Adipose tissue (tissue), 3 donors: ENCODE measurements at regions not wholly inside any gene's neighbourhood (a gene's known extent, or its start where the extent isn't known, plus 50 kb on each side); places are given as distances from the start of the nearest gene placed in this dataset.

Experiments
- H3K27ac ChIP-seq: one replicate; pipeline ENCODE4 v1.5.1; 2013; ENCODE audit warnings: low read depth, low read length
- WGBS, 3 donors: extraction: QIAGEN DNeasy Blood & Tissue Kit; methylation state at CpG; one replicate each; pipeline ENCODE4 v1.1.7; 2013; 5-methylcytosine and 5-hydroxymethylcytosine counted together
- donor health status: healthy with polysubstance abuse.
- donor health status: Bipolar disorder and iron deficiency.
- donor health status: healthy.

- 80 to 85% (median 81%) methylated on average over 8 of the region's 8 CpGs for WGBS, 3 donors
- no peak overlapping the region for H3K27ac ChIP-seq
These were observed 137.9 kb upstream of the GSE1 start for GRCh38 chr16:85475233-85475632.

- WGBS, 3 donors, result 94 to 96% (median 94%) methylated on average over 22 of the region's 22 CpGs
- H3K27ac ChIP-seq, result no peak overlapping the region
These were observed 137.3 kb upstream of the GSE1 start for GRCh38 chr16:85475691-85476300.

- no peak overlapping the region for H3K27ac ChIP-seq
- WGBS, 3 donors, result 92 to 95% (median 93%) methylated on average over 10 to 11 of the region's 11 CpGs
These were observed 136.7 kb upstream of the GSE1 start for GRCh38 chr16:85476389-85476788.

DNA sequence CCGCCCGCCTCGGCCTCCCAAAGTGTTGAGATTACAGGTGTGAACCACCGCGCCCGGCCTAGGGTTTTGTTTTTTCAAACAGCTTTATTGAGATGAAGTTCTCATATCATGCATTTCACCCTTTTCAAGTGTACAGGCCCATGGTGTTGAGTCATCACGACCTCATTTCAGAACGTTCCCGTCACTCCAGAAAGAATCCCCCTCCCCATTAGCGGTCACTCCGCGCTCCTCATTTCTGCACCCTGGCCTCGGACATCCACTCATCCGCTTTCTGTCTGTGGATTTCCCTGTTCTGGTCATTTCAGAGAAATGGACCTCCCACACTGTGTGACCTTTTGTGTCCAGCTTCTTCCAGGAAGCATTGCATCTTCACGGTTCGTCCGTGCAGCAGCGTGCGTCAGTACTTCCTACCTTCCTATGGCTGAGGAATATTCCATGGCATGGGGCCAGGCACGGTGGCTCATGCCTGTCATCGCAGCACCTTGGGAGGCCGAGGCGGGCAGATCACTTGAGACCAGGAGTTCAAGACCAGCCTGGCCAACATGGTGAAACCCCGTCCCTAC lies 135.2 kb upstream of the GSE1 start:
- H3K27ac ChIP-seq, result no peak overlapping the region
- 83 to 93% (median 88%) methylated on average over 20 to 24 of the region's 24 CpGs for WGBS, 3 donors

DNA sequence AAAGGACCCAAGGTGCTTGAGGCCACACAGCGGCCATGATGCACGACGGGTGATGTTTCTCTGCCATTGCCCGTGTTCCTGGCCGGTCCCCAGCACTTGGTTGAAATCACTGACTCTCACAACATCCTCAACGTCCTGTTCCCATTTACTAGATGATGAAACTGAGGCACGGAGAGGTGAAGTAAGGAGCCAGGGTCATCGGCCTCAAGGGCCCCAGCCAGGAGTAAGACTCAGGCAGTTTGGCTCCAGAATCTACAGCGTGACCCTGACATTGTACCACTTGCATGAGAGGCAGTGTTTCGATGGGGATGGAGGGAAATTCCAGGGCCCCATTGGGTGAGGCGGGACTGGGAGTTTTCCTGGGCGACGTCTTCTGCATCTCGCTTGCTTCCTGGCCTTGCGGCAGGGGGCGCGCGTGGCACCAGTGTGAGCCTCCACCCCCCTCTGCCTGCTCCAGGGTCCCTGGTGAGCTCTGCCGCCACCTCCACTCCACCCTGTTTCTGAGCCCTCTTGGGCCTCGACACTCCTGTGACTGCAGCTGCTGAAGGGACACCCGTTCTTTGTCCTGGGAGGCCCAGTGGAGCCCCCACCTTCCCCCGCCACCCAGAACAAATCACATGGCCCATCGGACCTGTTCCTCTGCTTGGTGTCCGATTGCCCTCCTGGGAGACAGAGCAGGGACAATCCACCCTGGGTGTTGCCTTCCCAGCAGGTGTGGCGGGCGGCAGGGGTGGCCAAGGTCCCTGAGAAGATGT lies 133.0 kb upstream of the GSE1 start:
- no peak overlapping the region for H3K27ac ChIP-seq
- 60 to 85% (median 82%) methylated on average over 26 of the region's 26 CpGs for WGBS, 3 donors

DNA sequence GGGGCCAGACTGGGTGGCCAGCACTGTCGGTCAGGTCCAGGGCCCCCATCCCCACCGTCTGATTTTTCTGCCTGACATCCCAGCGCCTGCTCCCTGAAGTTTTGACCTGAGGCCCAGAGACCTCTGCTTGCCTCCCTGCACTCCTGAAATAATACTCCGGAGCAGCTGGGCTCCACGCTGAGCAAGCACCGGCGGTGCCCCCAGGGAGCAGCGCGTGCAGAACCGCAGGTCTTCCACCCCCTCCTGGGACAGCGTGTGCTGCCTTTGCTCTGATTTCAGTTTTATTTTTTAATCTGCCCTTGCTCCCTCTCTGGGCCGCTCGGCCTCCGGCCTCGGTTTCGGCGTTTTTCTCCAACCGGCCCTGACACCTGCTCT lies 132.4 kb upstream of the GSE1 start:
- no peak overlapping the region for H3K27ac ChIP-seq
- WGBS, 3 donors, result 69 to 91% (median 79%) methylated on average over 18 of the region's 18 CpGs

GRCh38 chr16:85481206-85481605 lies 131.9 kb upstream of the GSE1 start:
- WGBS, 3 donors, result 98 to 100% (median 100%) methylated on average over 1 of the region's 1 CpG

DNA sequence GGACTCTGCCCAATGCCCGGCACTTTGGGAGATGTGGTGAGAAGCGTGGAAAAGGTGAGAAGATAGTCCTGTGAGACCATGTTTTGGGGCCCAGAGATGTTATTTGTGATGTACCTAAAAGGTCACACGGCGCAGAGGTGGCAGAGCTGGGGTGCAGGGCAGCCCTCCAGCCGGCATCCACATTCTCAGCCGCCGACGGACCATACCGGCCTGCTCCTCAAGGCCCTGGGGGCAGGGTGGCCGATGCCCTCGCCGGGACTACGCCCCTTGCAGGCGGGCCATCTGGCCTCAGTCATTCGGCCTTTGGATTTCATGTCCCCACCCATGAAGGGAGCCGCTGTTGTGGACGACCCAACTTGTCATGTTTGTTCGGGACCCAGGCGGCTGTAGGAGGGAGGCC lies 131.4 kb upstream of the GSE1 start:
- no peak overlapping the region for H3K27ac ChIP-seq
- 90 to 93% (median 92%) methylated on average over 19 of the region's 19 CpGs for WGBS, 3 donors

More at GRCh38 chr16:85481206-85481605, 131.9 kb upstream of the GSE1 start:
- H3K27ac ChIP-seq, result no peak overlapping the region

- 82 to 90% (median 90%) methylated on average over 19 of the region's 19 CpGs for WGBS, 3 donors
- H3K27ac ChIP-seq, result no peak overlapping the region
These were observed 129.7 kb upstream of the GSE1 start for GRCh38 chr16:85483424-85483823.

DNA sequence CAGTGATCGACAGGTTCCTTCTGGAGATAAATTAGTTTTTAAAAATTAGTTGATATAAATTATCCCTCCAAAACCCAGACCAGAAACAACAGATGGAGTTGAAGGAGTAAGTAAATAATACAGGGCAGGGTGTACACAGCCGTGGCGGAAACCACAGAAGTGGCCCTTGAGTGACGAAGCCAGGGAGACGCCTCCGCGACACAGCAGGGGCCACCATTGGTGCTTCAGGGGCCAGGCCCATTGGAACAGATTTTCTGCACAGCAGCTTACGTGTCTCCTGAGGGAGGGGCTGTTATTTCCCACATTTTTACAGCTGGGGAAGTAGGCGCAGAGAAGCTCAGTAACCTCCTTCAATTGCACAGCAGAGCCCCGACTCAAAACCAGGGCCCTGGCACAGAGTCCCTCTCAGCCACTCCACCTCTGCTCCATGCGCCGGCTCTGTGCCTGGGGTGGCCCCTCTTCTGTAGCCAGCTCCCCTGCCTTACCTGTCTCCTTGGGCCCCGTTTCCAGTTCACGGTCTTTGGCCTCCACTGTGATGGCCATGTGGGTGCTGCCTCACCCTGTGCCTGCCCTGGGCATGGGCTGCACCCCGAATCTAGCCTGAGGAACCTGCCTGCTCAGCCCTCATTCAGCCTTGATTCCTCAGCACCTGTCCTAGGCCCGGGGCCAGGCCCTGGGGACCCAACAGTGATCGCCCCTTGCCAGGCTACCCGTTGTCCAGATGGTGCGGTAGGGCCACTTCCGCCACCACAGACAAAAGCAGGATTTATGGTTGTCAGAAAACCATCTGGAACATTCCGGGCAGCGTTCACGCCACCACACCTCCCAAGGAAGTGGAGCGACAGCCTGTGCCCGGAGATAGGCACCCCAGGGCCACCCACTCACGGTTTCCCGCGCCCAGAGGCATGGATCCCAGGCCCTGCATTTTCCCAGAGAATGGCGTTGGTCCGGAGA lies 128.5 kb upstream of the GSE1 start:
- no peak overlapping the region for H3K27ac ChIP-seq
- WGBS, 3 donors, result 75 to 91% (median 83%) methylated on average over 30 of the region's 30 CpGs

DNA sequence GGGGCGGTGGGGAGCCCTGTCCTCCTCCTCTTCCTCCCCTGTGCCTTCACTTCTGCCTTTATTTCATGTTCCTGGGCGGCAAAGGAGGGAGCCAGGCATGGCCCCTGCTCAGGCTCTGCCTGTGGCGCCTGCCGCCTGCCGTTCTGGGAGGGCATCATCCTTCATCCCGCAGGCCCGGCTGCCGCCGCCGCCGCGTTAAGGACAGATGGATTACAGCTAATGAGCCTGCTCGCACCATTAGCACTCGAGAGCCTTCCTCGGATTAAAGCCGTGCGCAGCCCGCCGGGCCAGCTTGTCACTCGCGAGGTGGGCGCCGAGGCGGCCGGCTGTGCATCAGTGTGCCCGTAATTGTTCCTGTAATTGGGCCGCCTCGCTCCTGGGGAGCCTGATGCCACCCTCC lies 127.7 kb upstream of the GSE1 start:
- WGBS, 3 donors, result 88 to 95% (median 91%) methylated on average over 28 of the region's 28 CpGs
- no peak overlapping the region for H3K27ac ChIP-seq

- no peak overlapping the region for H3K27ac ChIP-seq
- WGBS, 3 donors, result 81 to 92% (median 91%) methylated on average over 33 of the region's 33 CpGs
These were observed 126.7 kb upstream of the GSE1 start for GRCh38 chr16:85486256-85486915.

DNA sequence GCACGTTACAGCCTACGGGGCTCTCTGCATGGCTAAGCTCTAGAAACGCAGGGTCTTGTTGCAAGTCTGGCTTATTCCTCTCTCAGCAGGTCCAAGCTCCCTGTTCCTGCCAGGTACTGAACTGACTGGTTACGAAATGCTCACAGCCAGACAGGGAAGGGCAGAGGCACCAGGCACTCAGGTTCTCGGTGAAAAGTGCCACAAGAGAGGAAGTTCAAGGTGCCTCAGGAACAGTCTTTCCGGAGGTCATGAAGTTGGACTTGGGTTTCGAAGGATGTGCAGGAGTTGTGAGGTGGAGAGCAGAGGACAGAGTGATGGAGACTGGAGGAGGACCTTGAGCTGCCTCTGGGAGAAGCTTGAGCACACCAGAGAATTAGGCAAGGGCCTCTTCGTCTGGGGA lies 124.7 kb upstream of the GSE1 start:
- WGBS, 3 donors, result 74 to 96% (median 82%) methylated on average over 8 of the region's 8 CpGs
- no peak overlapping the region for H3K27ac ChIP-seq

DNA sequence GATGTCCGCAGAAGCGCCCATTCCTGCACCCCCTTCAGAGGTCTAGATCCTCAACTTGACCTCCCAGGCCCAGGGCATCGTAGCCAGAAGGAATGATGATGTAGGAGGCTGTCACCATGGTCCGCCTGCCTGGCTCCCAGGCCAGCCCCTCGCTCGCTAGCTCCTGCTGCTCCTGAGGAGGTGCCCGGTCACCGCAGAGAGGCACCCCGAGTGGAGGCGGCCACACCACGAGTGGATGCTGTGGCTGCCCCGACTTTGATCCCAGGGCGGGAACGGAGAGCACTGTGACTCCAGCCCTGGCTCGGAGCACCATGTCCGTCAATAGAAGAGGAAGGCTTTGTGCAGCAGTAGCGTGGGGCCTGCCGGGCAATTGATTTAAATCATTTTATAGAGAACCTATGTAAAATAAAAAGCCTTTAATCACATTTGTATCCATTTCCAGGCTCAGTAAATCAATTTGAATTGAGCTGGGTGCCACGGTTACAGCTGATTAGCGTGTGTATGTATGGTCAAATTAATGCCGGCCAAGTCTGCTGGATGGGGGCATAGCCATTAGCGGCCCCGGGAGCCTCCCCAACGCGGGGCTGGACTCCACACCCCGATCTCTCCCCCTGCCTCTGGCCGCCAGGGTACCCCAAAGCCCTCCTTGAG lies 122.6 kb upstream of the GSE1 start:
- H3K27ac ChIP-seq, result no peak overlapping the region
- 86 to 93% (median 92%) methylated on average over 27 of the region's 27 CpGs for WGBS, 3 donors

DNA sequence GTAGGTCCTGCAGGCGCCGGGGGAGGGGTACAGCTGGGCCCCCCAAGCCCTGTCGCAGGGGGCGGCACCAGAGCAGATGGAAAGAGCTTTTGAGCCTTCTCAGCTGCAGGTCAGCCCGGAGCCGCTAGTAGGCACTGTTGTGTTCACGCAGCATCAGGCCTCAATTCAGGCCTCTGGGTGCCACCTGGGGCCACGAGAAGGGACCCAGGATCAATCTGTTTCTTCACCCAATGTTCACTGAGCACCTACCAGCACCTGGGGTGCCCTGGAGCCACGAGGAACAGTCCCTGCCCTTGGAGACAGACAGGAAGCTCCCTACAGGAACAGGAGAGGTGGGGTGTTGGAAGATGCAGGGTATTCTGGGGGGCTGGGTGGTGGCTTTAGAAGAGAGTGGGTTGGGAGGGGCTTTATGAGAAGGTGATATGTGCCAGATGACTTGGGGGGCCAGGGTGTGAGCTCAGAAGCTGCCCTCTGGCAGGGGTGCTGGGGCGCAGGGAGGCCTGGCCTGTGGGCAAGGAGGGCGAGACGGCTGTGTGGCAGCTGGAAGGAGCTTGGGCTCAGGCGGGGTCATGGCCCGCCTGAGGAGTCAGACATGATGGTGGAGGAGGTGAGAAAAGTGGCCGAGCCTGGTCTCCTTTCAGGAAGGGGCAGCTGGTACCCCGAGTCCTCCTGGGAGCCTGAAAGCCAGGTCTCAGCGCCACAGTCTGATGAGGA lies 121.9 kb upstream of the GSE1 start:
- H3K27ac ChIP-seq, result no peak overlapping the region
- 63 to 82% (median 79%) methylated on average over 17 of the region's 17 CpGs for WGBS, 3 donors

DNA sequence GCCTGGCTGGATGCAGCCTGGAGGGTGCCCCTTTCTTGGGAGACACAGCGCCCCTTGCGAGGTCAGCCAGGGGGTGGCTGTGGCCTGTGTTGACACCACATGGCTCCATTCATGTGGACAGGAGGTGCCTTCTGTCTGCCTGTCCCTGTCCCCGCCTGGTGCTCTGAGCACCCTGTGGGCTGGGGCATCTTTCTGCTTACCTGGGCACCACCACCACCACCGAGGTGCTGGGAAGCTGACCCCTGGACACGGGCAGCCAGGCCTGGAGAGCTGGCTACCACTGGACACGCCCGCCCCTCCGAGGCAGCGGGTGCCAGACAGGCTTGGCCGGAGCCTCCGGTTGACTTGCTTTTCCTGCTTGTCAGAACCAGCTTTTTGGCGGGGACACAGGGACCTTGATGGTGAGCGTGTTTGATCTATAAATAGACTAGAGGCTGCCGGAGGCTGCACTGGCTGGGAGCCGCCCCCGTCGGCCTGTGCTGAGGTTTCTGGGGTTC lies 121.3 kb upstream of the GSE1 start:
- H3K27ac ChIP-seq, result no peak overlapping the region
- 23 to 58% (median 46%) methylated on average over 17 of the region's 17 CpGs for WGBS, 3 donors

DNA sequence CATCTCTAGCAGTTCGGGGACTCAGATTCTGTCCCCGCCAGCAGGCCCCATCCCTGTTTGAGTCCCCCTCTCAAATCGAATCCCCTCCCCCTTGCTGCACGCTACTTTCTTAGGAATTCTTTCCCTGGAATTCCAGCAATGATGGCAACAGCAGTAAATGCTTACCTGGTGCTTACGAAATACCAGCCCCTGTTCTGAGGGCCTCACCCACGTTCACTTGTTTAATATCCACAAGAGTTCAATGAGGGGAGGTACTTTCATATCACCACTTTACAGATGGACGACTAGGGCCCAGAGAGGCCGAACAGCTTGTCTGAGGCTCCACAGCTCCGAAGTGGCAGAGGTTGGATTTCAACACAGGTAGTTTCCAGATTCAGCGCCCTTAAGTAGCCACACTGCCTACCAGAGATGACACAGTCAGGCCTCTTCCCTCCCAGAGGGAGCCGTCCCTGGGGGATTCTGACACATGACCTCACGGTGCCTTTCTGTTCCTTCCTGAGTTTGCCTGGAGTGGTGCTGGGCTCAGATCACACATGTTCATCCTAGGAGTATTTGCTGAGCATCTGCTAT lies 120.7 kb upstream of the GSE1 start:
- H3K27ac ChIP-seq, result no peak overlapping the region
- 30 to 67% (median 60%) methylated on average over 12 of the region's 12 CpGs for WGBS, 3 donors
